Kidney epithelial cell (primary cell): ENCODE measurements at regions not wholly inside any gene's neighbourhood (a gene's known extent, or its start where the extent isn't known, plus 50 kb on each side); places are given as distances from the start of the nearest gene placed in this dataset.

Experiments
- DNase-seq: peaks from one replicate; pipeline ENCODE4 v3.0.0-alpha.2; 2010; ENCODE audit warnings: low read depth
- H3K27me3 ChIP-seq: 2 replicates; pipeline ENCODE4 v1.6.0; 2011; ENCODE audit warnings: low read length; ENCODE audit not compliant: control insufficient read depth, insufficient read depth
- H3K36me3 ChIP-seq: 2 replicates; pipeline ENCODE4 v1.5.1; 2011; ENCODE audit warnings: low read length; ENCODE audit not compliant: control insufficient read depth, insufficient read depth
- H3K4me3 ChIP-seq: 2 replicates; pipeline ENCODE4 v1.5.1; 2011; ENCODE audit warnings: low read depth, mild to moderate bottlenecking, control low read depth, low read length
- TF ChIP-seq, protein P1 (sequence below): IDR thresholded peaks from 2 replicates; pipeline ENCODE4 v1.5.1; 2011; ENCODE audit warnings: mild to moderate bottlenecking, moderate library complexity, low read length, control low read depth, inconsistent platforms; ENCODE audit not compliant: insufficient read depth, poor library complexity, severe bottlenecking

- no peak for DNase-seq
- Histone ChIP-seq H3K27me3 (no peaks in the 10 kb centered on the region), H3K36me3 (no peaks in the 10 kb centered on the region), H3K4me3 (no peak overlapping the region)
- TF ChIP-seq, protein P1, sequence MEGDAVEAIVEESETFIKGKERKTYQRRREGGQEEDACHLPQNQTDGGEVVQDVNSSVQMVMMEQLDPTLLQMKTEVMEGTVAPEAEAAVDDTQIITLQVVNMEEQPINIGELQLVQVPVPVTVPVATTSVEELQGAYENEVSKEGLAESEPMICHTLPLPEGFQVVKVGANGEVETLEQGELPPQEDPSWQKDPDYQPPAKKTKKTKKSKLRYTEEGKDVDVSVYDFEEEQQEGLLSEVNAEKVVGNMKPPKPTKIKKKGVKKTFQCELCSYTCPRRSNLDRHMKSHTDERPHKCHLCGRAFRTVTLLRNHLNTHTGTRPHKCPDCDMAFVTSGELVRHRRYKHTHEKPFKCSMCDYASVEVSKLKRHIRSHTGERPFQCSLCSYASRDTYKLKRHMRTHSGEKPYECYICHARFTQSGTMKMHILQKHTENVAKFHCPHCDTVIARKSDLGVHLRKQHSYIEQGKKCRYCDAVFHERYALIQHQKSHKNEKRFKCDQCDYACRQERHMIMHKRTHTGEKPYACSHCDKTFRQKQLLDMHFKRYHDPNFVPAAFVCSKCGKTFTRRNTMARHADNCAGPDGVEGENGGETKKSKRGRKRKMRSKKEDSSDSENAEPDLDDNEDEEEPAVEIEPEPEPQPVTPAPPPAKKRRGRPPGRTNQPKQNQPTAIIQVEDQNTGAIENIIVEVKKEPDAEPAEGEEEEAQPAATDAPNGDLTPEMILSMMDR = no peak
Measured at GRCh38 chr12:89923091-89923490, 214.5 kb upstream of the ATP2B1 start.

GRCh38 chr12:89920866-89921265 lies 212.2 kb upstream of the ATP2B1 start:
- H3K4me3 ChIP-seq = no peak overlapping the region
- TF ChIP-seq, protein P1 = no peak
- no peak for DNase-seq
- no peaks in the 10 kb centered on the region for H3K36me3 ChIP-seq
- no peaks in the 10 kb centered on the region for H3K27me3 ChIP-seq

DNA sequence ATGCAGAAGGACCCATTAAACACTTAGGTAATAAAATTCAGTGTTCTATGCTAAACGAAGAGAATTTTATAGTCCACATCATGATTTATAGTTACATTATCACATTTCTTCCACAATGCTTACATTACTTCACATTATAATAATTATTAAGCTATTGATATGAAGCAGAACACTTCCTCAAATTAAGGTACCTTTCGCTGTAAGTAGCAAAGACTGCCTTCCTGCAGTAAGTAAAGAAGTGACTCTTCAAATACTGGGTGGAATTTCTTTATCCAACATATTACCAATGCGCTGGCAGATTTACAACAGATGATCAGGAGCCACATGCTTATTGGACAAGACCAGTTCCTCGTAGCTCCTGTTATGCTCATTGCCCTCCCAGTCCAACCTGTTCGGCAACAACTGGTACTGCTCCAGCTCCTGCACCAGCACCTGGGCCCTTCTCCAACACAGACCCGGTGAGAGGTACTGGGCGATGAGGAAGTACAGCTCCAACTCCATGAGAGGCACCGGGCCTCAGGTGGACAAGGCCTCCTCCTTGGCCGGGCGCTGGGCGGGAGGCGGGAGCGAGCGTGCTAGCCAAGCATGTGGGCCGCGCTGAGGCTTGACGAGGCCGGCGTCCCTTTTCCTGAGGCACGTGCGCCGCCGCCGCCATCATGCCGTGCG lies 210.7 kb upstream of the ATP2B1 start:
- DNase-seq = no peak

GRCh38 chr12:89918172-89918846 lies 209.7 kb upstream of the ATP2B1 start:
- no peak for DNase-seq
- no peak overlapping the region for H3K4me3 ChIP-seq
- no peaks in the 10 kb centered on the region for H3K27me3 ChIP-seq
- TF ChIP-seq, protein P1 = no peak
- H3K36me3 ChIP-seq = no peaks in the 10 kb centered on the region

More for the DNA sequence above, 210.7 kb upstream of the ATP2B1 start:
- Histone ChIP-seq H3K4me3 (no peak overlapping the region), H3K27me3 (no peaks in the 10 kb centered on the region), H3K36me3 (no peaks in the 10 kb centered on the region)
- TF ChIP-seq, protein P1 = no peak

DNA sequence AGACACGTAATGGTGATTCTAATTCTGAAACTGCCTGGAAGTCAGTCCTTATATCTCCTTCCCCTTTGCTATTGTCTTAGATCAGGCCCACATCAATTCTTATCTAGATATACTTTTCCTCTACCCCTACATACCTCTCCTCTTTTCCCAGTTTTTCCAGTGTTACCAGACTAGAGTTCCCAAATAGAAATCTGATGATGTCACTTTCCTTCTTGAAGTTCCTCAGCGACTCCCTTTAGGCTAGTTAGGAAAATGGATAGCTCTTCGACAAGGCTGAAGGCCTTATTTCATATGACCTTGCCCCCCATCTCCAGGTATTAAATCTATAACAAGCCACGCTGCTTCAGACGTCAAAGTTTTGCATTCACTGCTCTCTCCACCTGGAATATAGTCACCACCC lies 201.1 kb upstream of the ATP2B1 start:
- no peaks in the 10 kb centered on the region for H3K36me3 ChIP-seq
- TF ChIP-seq, protein P1 = no peak
- DNase-seq = no peak
- no peaks in the 10 kb centered on the region for H3K27me3 ChIP-seq
- H3K4me3 ChIP-seq = no peak overlapping the region
